Neural progenitor cell (in vitro differentiated cells): ENCODE measurements at regions not wholly inside any gene's neighbourhood (a gene's known extent, or its start where the extent isn't known, plus 50 kb on each side); places are given as distances from the start of the nearest gene placed in this dataset.

ENCODE experiments used
- DNase-seq: peaks from one replicate; pipeline ENCODE4 v3.0.0-alpha.2; 2016; ENCODE audit warnings: low spot score
- H2AFZ ChIP-seq: fragments of 200-600 bp; sonication (generic); replicated peaks from 2 replicates; pipeline ENCODE4 v1.6.1; 2016; ENCODE audit warnings: antibody characterized with exemption
- H3F3A ChIP-seq: fragments of 200-600 bp; sonication (generic); 2 replicates; pipeline ENCODE4 v1.6.1; 2016; ENCODE audit warnings: antibody characterized with exemption, low read depth
- H3K27ac ChIP-seq: fragments of 200-600 bp; sonication (generic); 2 replicates; pipeline ENCODE4 v1.5.1; 2016; ENCODE audit warnings: mild to moderate bottlenecking
- H3K27me3 ChIP-seq: fragments of 200-600 bp; sonication (generic); 2 replicates; pipeline ENCODE4 v1.6.1; 2016; ENCODE audit warnings: mild to moderate bottlenecking, moderate library complexity
- H3K36me3 ChIP-seq: fragments of 200-600 bp; sonication (generic); 2 replicates; pipeline ENCODE4 v1.5.1; 2016
- H3K4me1 ChIP-seq: fragments of 200-600 bp; sonication (generic); 2 replicates; pipeline ENCODE4 v1.6.1; 2016; ENCODE audit warnings: mixed run types
- H3K4me2 ChIP-seq: fragments of 200-600 bp; sonication (generic); 2 replicates; pipeline ENCODE4 v1.6.1; 2016
- H3K4me3 ChIP-seq: fragments of 200-600 bp; sonication (generic); 2 replicates; pipeline ENCODE4 v1.5.1; 2016
- H3K79me2 ChIP-seq: fragments of 200-600 bp; sonication (generic); 2 replicates; pipeline ENCODE4 v1.6.1; 2016; ENCODE audit warnings: low read depth
- H3K9ac ChIP-seq: fragments of 200-600 bp; sonication (generic); 2 replicates; pipeline ENCODE4 v1.6.1; 2016
- H3K9me3 ChIP-seq: fragments of 200-600 bp; sonication (generic); 2 replicates; pipeline ENCODE4 v1.5.1; 2016; ENCODE audit warnings: low read depth
- H4K20me1 ChIP-seq: fragments of 200-600 bp; sonication (generic); 2 replicates; pipeline ENCODE4 v1.6.1; 2016; ENCODE audit warnings: low read depth
- H3K27ac Mint-ChIP-seq: 3 replicates; pipeline ENCODE4 v1.8.0; 2021; ENCODE audit warnings: mixed read lengths
- H3K27me3 Mint-ChIP-seq: 2 replicates; pipeline ENCODE4 v1.8.0; 2022; ENCODE audit warnings: low read depth, mild to moderate bottlenecking, inconsistent platforms, moderate library complexity, mixed read lengths; ENCODE audit not compliant: insufficient read depth
- H3K36me3 Mint-ChIP-seq: 3 replicates; pipeline ENCODE4 v1.8.0; 2021; ENCODE audit warnings: mixed read lengths
- H3K4me1 Mint-ChIP-seq: 3 replicates; pipeline ENCODE4 v1.8.0; 2021; ENCODE audit warnings: mixed read lengths
- H3K4me3 Mint-ChIP-seq: 3 replicates; pipeline ENCODE4 v1.8.0; 2021; ENCODE audit warnings: mild to moderate bottlenecking, moderate library complexity, mixed read lengths
- H3K9me3 Mint-ChIP-seq: 3 replicates; pipeline ENCODE4 v1.8.0; 2020; ENCODE audit warnings: mixed read lengths
- CTCF ChIP-seq: fragments of 200-600 bp; sonication (generic); IDR thresholded peaks from 2 replicates; pipeline ENCODE4 v1.5.1; 2017; ENCODE audit warnings: antibody characterized with exemption, mild to moderate bottlenecking
- EZH2 ChIP-seq: fragments of 200-600 bp; sonication (generic); IDR thresholded peaks from 2 replicates; pipeline ENCODE4 v1.6.1; 2017; ENCODE audit warnings: antibody characterized with exemption, mild to moderate bottlenecking, moderate library complexity
- EZH2phosphoT487 ChIP-seq: fragments of 200-600 bp; sonication (generic); IDR thresholded peaks from 2 replicates; pipeline ENCODE4 v1.6.1; 2017; ENCODE audit warnings: antibody characterized with exemption

- Histone ChIP-seq H3K4me1 (peaks cover 11% of the 10 kb centered on the region), H3K9ac (no peak overlapping the region), H3K27me3 (no peaks in the 10 kb centered on the region), H3F3A (peaks cover 2% of the 10 kb centered on the region), H3K4me3 (no peak overlapping the region), H3K27ac (no peak overlapping the region), H3K9me3 (no peaks in the 10 kb centered on the region), H3K36me3 (peaks cover 4% of the 10 kb centered on the region), H2AFZ (no peak overlapping the region), H4K20me1 (peaks cover 34% of the 10 kb centered on the region), H3K4me2 (no peak overlapping the region), H3K79me2 (peaks cover 24% of the 10 kb centered on the region)
- no peak for DNase-seq
- Mint-ChIP-seq H3K4me1 (peaks cover 12% of the 10 kb centered on the region), H3K27me3 (peaks cover 6% of the 10 kb centered on the region), H3K27ac (no peak overlapping the region), H3K36me3 (peaks cover 30% of the 10 kb centered on the region), H3K4me3 (no peak overlapping the region), H3K9me3 (peaks cover 4% of the 10 kb centered on the region)
- TF ChIP-seq EZH2phosphoT487 (no peak), CTCF (peak; percentile 52)
Measured at GRCh38 chr6:56699066-56699654, 56.5 kb upstream of the DST start.

- H3K4me3 Mint-ChIP-seq, result no peak overlapping the region
Measured at GRCh38 chr6:56695702-56696101, 53.0 kb upstream of the DST start.

GRCh38 chr6:56694002-56694401, 51.3 kb upstream of the DST start:
- H3K27ac ChIP-seq, result no peak overlapping the region
- H4K20me1 ChIP-seq, result peaks cover 65% of the 10 kb centered on the region
- peaks cover 13% of the 10 kb centered on the region for H3F3A ChIP-seq
- Mint-ChIP-seq H3K4me1 (peaks cover 22% of the 10 kb centered on the region), H3K27ac (no peak overlapping the region), H3K9me3 (no peaks in the 10 kb centered on the region), H3K4me3 (no peak overlapping the region), H3K27me3 (peaks cover 4% of the 10 kb centered on the region), H3K36me3 (peaks cover 15% of the 10 kb centered on the region)
- no peak for DNase-seq
- H3K9me3 ChIP-seq, result no peaks in the 10 kb centered on the region
- no peak for TF ChIP-seq EZH2
- TF ChIP-seq CTCF, result no peak
- no peak for TF ChIP-seq EZH2phosphoT487
- no peak overlapping the region for H3K4me2 ChIP-seq
- H3K4me1 ChIP-seq, result peaks cover 11% of the 10 kb centered on the region
- no peaks in the 10 kb centered on the region for H3K27me3 ChIP-seq
- H3K79me2 ChIP-seq, result no peaks in the 10 kb centered on the region
- no peak overlapping the region for H3K4me3 ChIP-seq
- H3K9ac ChIP-seq, result no peak overlapping the region
- H2AFZ ChIP-seq, result no peak overlapping the region
- no peaks in the 10 kb centered on the region for H3K36me3 ChIP-seq

More at GRCh38 chr6:56695702-56696101, 53.0 kb upstream of the DST start:
- peaks cover 18% of the 10 kb centered on the region for H3K36me3 Mint-ChIP-seq
- no peak overlapping the region for H3K4me3 ChIP-seq
- peaks cover 52% of the 10 kb centered on the region for H4K20me1 ChIP-seq
- no peak overlapping the region for H3K4me2 ChIP-seq
- peaks cover 13% of the 10 kb centered on the region for H3F3A ChIP-seq
- H3K36me3 ChIP-seq, result no peaks in the 10 kb centered on the region
- no peak for DNase-seq
- no peaks in the 10 kb centered on the region for H3K27me3 ChIP-seq
- peaks cover 11% of the 10 kb centered on the region for H3K4me1 ChIP-seq
- H3K4me1 Mint-ChIP-seq, result peaks cover 22% of the 10 kb centered on the region
- no peak overlapping the region for H2AFZ ChIP-seq
- H3K27ac ChIP-seq, result no peak overlapping the region
- TF ChIP-seq CTCF (no peak), EZH2phosphoT487 (no peak), EZH2 (no peak)
- no peak overlapping the region for H3K9ac ChIP-seq
- no peak overlapping the region for H3K27ac Mint-ChIP-seq
- H3K9me3 Mint-ChIP-seq, result no peaks in the 10 kb centered on the region
- peaks cover 4% of the 10 kb centered on the region for H3K27me3 Mint-ChIP-seq
- H3K79me2 ChIP-seq, result peaks cover 3% of the 10 kb centered on the region
- no peaks in the 10 kb centered on the region for H3K9me3 ChIP-seq
